ENCODE measurements at regions not wholly inside any gene's neighbourhood (a gene's known extent, or its start where the extent isn't known, plus 50 kb on each side); places are given as distances from the start of the nearest gene placed in this dataset.

DNA sequence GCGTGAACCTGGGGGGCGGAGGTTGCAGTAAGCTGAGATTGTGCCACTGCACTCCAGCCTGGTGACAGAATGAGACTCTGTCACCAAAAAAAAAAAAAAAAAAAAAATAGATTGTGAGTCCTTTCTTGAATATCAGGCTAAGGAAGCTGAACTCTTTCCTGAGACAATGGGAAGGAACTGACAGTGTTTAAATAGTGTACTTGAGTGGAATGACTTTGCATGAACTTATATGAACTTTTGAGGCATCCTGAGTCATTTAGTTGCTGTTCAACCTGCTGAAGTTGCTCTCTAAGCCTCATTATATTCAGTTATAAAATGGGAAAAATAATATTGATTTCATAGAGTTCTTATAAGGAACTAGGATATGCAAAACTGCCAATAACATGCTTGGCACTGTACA is 79.3 kb upstream of the LIMCH1 start:
- no peak for DNase-seq (ENCODE audit: low spot score)

DNA sequence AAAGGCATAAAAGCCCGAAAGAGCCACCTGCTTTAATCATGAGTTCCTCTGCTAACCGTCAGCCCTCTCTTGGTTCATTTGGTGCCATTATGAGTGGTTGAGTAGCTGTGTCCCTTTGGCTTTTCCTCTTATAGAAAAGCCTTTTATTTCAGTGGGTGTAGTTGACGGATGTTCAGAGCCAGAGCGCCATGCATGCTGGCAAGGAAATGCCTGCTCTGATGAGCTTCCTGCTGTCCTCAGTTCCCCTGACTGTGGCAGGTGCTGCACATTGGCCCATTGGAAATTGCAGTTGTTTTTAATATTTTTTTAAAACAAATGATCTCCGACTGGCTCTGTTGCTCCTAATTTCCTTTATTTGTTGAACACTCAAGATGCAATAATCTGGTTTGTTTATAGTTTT is 77.3 kb upstream of the LIMCH1 start:
- DNase-seq (ENCODE audit: low spot score), result no peak

DNA sequence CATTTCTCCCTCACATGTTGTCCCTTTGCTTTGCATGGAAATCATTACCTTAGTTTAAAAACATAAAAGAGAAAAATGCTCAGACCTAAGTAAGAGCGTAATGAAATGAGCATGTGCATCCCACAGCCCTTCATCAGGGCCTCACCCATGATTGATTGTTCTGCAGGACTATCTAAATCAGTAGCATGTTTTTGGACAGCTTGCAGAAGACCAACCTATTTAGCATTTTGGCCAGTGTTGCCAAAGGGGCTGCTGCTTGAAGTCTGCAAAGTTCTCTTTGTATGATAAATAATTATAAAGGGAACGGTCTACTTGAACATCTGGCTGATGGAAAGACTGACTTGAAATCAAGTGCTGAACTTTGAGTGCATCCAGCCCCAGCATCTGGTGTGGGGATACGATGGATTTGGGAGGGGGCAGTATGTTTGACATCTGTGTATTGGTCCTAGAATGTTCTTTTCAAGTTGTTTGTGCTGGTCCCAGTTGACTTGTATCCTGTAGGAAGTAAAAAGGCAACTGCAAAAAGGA is 76.1 kb upstream of the LIMCH1 start:
- no peak for DNase-seq (ENCODE audit: low spot score)

DNA sequence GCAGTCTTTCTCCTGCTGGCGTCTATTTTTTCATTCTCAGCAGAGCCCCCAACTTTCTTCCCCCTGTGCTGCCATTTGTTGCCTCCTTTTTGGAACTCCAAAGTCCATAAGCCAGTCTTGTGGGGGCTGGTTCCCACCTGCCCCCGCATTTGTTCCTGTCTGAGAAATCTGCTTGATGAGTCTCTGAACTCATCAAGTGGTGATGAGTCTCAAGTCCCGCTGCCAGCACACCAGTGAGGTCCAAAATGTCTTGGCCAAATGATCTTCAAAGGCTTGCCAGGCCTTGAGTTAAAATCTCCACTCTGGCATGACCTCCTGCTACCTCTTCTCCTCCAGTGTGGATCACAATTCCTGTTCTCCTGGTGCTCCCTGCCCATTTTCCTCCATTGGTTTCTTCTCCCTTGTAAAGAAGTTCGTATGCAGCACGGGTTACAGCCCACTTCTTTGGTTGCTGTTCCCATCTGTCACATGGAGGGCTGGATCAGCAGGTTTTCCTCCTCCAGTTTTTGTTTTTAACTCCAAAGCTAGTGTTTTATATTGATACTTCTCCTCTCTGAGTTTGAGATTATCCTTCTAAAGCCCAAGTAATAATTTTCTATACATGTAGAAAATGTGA is 72.7 kb upstream of the LIMCH1 start:
- DNase-seq (ENCODE audit: low spot score), result no peak

DNA sequence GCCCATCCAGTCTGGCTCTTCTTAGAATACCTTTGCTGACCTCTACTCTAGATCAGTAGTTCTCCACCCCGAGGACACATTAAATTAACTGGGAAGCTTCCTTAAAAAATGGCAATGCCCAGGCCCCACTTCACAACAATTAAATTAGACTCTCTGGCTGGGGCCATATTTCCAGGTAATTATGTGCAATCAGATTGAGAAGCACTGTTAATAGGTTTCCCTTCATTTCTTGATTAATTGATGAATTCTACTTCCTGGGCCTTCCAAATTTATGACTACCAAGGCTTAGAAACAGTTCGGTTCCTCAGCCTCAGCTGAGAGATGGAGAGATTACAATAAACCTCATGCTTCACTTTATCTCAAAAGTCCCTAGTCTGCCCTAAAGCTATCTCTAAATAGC is 71.7 kb upstream of the LIMCH1 start:
- DNase-seq (ENCODE audit: low spot score), result no peak

DNA sequence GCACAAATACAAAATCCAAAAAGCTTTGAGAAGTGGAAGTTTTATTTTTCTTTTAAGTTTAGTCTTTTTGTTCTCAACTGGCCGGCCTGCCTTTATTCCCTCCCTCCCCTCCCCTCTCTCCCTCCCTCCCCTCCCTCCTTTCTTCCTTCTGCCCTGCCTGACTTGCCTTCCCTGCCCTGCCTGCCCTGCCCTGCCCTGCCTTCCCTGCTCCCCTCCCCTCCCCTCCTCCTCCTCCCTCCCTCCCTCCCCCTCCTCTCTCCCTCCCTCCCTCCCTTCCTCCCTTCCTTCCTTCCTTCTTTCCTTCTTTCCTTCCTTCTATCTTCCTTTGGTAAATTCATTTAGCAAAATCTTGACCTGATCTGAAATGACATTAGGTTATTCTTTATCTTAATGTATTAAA is 69.8 kb upstream of the LIMCH1 start:
- no peak for DNase-seq (ENCODE audit: low spot score)

DNA sequence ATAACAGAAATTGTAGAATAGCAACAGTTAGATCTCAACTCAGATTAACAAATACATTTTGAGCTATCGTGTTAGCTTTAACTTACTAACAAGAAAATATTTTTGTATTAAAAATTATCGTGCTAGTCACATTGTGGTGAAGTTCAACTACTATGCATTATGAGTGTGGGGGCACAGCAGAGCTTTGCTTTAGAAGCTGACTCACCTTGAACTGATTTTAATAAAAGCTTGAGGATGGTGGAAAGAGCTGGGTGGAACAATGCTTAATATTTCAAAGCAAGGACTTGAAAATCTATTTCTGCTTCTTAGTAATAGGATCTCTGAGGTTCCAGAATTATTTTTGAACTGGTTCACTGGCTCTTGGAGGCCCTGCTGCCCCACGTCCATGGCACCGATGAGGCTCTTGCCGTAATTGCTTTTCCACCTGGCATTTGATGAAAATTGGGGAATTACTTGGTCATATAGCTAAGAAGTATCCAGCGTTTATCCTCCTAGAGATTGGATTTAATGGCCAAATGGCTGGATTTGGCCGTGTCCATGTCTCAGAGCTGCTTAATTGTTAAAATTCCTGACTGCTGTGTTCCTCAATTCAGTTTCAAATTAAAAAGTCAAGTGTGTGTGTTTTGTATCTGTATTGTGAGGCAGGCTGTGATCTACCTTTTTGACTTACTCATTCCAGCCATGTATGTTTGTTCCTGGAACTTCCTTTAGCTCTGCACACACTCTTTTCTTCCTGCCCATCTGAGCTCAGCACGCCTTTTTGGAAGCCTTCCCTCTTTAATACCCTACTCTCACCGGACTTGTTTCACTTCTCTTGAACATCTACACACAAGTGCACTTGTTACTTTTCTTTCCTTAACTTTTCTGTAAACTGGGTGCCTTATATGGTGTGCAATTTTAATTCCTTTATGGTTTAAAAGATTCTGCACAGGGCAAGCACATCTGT is 66.6 kb upstream of the LIMCH1 start:
- no peak for DNase-seq (ENCODE audit: low spot score)

DNA sequence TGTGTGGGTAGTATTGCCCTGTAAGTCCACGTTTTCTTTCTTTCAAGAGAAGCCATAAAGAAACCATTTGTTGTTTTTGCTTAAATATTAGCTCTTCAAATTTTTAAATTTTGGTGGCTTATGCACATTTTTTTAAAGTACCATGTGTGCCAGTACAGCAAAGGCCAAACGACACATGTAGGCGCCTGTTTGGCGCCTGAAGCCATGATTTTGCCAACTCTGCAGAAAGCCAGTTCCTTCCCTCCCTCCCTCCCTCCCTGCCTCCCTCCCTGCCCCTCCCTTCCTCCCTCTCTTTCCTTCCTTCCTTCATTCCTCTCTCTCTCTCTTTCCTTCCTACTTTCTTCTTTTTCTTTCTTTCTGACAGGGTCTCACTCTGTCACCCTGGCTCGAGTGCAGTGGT is 65.9 kb upstream of the LIMCH1 start:
- DNase-seq (ENCODE audit: low spot score), result no peak

DNA sequence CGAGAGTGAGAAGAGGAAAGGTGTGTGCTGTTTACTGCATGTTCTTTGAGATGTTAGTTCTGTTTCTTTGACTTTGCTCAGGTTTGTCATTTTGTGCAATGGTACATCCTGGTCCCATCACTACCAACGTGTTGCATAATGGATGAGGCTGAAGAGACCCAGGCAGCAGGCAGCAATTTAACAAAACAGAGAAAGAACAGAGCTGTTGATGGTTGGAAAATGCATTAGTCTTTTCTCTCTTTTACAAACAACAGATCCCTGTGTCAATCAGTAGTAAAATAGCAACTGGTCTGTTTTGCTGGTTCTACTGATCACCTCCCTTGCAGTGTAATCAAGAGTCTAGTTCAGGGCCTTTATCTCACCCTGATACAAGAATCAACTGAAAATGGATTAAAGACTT is 64.8 kb upstream of the LIMCH1 start:
- DNase-seq (ENCODE audit: low spot score), result no peak

DNA sequence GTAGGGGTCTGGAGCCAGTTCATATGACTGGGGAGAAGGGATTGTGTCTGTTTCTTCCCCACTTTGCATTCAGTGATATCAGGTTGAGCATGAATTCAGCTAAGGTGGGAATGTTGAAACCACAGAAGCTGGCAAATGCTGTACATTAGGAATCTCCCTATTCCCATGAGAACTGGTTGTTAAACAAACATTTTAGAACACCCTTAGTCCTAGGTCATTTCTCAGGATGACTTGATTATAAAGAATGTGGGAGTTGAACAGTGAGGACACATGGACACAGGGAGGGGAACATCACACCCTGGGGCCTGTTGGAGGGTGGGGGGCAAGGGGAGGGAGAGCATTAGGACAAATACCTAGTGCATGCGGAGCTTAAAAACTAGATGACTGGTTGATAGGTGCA is 62.6 kb upstream of the LIMCH1 start:
- no peak for DNase-seq (ENCODE audit: low spot score)

DNA sequence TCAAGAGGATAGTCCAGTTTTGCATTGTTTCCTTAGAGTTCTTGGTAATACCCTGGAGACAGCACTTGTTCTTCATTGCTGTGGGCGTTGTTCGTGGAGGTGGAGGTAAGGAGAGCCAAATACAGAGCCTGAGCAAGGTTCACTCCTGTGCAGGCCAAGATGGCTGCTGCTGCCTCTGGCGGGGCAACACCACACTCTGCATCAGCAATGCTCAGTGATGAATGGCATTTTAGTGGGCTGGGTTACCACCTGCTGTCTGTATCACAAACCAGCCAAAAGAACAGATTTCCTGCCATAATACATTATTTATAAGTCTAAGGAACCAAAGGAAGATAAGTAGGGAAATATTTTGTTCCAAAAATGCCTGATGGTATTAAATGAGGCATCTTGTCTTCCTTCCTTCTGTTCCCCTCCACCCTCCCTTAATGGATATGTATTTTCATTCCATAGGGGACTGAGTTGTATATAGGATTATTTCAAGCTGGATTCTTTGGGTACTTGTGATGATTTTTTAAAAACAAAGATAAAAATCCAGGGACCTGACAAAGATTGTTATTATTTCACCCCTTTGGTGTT is 61.6 kb upstream of the LIMCH1 start:
- no peak for DNase-seq (ENCODE audit: low spot score)

DNA sequence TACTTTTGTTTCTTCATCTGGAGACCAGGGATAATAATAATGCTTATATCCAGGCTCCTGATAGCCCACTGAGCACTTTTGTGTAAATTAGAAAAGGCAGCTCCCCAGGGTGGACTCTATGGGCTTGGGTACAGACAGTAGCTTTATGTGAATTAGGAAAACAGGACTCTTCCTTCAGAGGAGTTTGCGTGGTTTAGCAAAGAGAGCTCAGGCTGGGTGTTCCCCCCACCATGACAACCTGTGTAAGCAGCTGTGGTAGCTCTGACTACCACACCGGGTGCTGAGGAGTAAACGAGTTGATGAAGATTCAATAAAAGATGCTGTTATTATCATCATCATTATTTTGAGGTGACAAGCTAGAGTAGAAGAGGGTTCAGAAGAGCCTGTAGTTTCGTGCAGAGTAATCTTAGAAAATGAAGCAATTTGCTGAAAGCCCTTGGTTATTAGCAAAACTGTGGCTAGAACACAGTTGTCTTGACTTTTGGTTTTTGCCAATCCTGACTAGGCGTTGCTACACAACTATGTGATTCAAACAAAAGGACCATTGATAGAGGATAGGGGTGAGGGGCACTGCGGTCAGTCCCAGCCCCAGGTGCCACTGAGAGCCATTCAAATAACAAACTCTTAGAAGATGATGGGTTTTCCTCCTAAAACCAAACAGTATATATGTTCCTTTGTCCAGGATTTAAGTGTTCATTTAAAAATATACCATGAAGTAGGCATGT is 60.6 kb upstream of the LIMCH1 start:
- no peak for DNase-seq (ENCODE audit: low spot score)

DNA sequence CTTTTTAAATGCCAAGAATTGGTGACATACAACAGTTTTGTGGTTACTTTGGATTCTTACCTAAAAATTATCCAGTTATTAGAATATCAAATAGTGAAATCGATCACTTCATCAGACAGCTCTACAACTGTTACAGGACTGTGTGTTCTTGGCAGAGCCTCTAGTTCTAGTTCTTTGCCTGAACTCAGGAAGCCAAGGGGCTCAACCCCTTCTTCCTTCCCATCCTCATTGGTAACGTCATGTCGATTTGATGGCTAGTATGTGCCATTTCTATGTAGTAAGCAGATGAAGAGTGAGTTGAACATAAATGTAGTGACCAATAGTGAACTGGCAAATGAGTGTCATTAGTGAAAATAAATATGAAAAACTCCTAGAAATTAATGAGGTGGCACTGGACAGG is 59.4 kb upstream of the LIMCH1 start:
- no peak for DNase-seq (ENCODE audit: low spot score)

DNA sequence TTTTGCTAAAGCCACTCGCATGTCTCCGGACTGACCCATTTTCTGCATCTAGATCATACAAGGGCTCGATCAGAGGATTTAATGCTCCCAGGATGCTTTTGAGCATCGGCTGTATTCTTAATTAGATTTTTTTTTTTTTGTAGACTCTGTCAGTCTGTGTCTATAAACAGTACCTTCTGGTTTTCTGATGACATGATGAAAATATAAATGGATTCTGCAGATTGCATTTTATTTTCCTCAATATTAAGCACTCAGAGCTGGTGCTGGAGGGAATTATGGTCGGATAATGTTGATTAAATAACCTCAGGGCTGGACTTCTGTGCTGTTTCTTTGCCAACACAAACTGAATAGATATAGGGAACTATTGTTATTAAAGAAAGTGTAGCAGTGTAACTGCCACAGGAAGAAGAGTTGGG is 57.1 kb upstream of the LIMCH1 start:
- no peak for DNase-seq (ENCODE audit: low spot score)

DNA sequence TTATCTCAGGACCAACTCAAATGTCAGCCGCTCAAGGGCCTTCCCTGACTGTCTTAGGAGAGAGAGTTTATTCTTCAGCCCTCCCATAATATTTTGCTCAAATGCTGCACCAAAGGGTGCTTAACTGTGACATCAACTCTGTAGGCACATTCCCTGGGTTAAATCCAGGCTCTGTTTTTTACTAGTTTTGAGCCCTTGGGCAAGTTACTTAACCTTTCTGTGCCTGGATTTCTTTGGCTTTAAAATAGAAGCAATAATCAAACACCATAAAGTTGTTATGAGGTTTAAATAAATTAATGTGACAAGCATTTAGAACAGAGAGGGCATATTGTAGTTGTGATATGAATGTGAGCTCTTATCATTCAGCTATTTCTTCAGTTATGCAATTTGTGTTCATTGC is 54.2 kb upstream of the LIMCH1 start:
- no peak for DNase-seq (ENCODE audit: low spot score)

DNA sequence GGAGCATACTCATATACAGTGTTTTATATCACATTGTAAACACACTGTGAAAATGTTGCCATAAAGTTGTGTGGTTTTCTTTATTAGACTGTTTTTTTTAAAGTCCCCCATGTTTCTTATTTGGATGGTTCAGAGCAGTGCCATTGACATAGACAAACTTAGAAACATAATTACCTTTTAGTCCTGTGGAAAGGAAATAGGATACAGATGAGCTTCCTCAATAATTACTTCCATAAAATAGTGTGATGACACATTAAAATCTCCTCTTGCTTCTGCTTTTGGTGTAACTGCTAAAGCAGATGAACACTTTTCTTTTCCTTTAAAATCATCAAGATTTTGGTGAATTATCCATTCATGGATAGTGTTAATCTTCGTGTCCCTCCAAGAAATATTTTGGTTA is 52.9 kb upstream of the LIMCH1 start:
- DNase-seq (ENCODE audit: low spot score), result no peak

DNA sequence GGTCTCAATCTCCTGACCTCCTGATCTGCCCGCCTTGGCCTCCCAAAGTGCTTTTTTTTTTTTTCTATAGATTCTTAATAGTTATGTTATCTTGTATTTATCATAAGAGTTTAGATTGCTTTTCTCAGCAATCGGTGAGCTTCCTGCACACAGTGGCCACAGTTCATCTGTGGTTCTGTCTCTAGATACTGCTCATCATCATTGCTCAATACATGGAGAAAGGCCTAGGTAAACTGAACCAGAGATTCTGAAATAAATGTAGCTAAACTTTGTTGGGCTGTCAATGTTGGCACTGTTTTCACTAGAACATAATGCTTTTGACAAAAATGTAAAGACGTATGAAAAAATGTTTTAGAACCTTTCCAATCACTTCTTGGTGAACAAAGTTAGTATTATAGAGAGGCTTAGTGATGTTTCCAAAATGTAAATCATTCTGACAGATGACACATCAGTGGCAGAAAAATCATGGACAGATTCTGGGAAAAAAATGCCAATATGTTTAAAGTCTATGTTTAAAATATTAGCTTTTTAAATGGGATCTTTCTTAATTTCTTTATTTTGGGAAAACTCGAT is 50.0 kb upstream of the LIMCH1 start:
- no peak for DNase-seq (ENCODE audit: low spot score)
